Fibroblast of lung (primary cell): ENCODE measurements at regions not wholly inside any gene's neighbourhood (a gene's known extent, or its start where the extent isn't known, plus 50 kb on each side); places are given as distances from the start of the nearest gene placed in this dataset.

Source experiments
- CTCF ChIP-seq, 2 donors: IDR thresholded peaks in 1 of 2; conservative IDR thresholded peaks in 1 of 2; 1 replicate in 1 of 2; 2 replicates in 1 of 2; pipeline ENCODE4 v1.5.1; 2011 to 2012; ENCODE audit warnings: low read length in 2 of 2, control low read depth in 1 of 2, inconsistent platforms in 1 of 2, low read depth in 1 of 2, mild to moderate bottlenecking in 1 of 2
- EZH2 ChIP-seq: IDR thresholded peaks from 2 replicates; pipeline ENCODE4 v1.5.1; 2012; ENCODE audit warnings: low read length, control low read depth, mild to moderate bottlenecking; ENCODE audit errors: missing control alignments

DNA sequence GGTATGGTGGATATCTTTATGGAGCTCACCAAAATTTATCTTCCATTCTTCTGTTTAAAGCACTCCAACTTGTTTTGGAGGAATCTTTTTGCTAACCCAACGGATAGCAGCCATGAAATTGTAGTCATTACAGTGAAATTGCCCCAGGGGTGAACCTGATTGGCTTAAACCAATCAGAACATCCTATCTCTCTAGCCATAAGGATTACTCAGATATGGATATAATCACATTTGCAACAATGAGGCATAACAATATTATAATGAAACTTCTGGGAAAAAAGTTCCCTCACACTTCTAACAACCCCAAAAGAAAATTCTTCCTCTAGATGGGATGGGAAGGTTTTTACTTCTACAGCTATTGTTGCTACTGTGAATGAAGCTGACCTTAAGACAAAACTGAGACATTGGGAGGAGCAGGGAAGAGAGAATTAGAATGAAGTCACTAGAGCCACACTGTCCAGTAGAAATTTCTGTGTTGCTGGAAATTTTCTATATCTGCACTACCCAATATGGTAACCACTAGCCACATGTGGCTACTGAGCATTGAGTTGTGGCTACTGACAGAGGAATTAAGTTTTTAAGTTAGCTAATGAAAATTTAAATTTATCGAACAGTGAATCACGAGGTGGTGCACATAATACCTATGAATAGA lies 50.4 kb upstream of the ARHGAP21 start:
- TF ChIP-seq CTCF (conservative IDR thresholded peaks at IDR 0.05 in 1 of 2, IDR thresholded peaks at IDR 0.05 in 1 of 2; ENCODE audit: low read depth in 1 of 2, low read length in 2 of 2) (no peak), EZH2 (no peak)
